Esophagus squamous epithelium (tissue), 5 donors: ENCODE measurements at regions not wholly inside any gene's neighbourhood (a gene's known extent, or its start where the extent isn't known, plus 50 kb on each side); places are given as distances from the start of the nearest gene placed in this dataset.

Experiments
- DNase-seq: peaks from one replicate; lab custom pipeline; 2025; lab: John Stamatoyannopoulos, UW
- H3K27ac ChIP-seq, 4 donors: fragments of 200-600 bp; sonication (generic); one replicate each; pipeline ENCODE4 v1.5.1; 2016 to 2019; ENCODE audit warnings: mild to moderate bottlenecking in 1 of 4
- H3K27me3 ChIP-seq, 4 donors: fragments of 200-600 bp; sonication (generic); 1 replicate in 3 of 4; 2 replicates in 1 of 4; pipeline versions ENCODE4 v1.5.1 to v1.6.0; 2017 to 2021; ENCODE audit warnings: antibody characterized with exemption in 1 of 4
- H3K36me3 ChIP-seq, 3 donors: fragments of 200-600 bp; sonication (generic); one replicate each; pipeline ENCODE4 v1.5.1; 2016 to 2019
- H3K4me1 ChIP-seq, 3 donors: fragments of 200-600 bp; sonication (generic); one replicate each; pipeline ENCODE4 v1.5.1; 2017 to 2019
- H3K4me3 ChIP-seq, 4 donors: fragments of 200-600 bp; sonication (generic); 1 replicate in 3 of 4; 2 replicates in 1 of 4; pipeline ENCODE4 v1.5.1; 2016 to 2019; ENCODE audit warnings: mild to moderate bottlenecking in 2 of 4, moderate library complexity in 1 of 4
- H3K9me3 ChIP-seq, 3 donors: fragments of 200-600 bp; sonication (generic); one replicate each; pipeline ENCODE4 v1.5.1; 2016 to 2019
- CTCF ChIP-seq, 6 experiments: fragments of 450-650 bp in 4 of 6; fragments of 200-600 bp in 2 of 6; sonication (generic) in 2 of 6; IDR thresholded peaks; one replicate each; pipeline ENCODE4 v1.5.1; 2016 to 2019; ENCODE audit warnings: antibody characterized with exemption in 6 of 6, mild to moderate bottlenecking in 4 of 6, moderate library complexity in 4 of 6
- POLR2A ChIP-seq, 4 donors: fragments of 450-650 bp; IDR thresholded peaks; one replicate each; pipeline ENCODE4 v1.6.1; 2017; ENCODE audit warnings: antibody characterized with exemption in 4 of 4, mild to moderate bottlenecking in 4 of 4, moderate library complexity in 3 of 4
- WGBS, 2 donors: methylation state at CpG; one replicate each; pipeline ENCODE4 v1.1.5; 2018; 5-methylcytosine and 5-hydroxymethylcytosine counted together
- intact Hi-C: fragments of 100-400 bp; cut with DNase I; formaldehyde crosslinking; loops from one replicate; pipeline ENCODE4 v1.15.0; 2022
- donor health status: DM: yes; HTN: yes; CAD: no.

GRCh38 chr5:133868946-133869518, 99.4 kb downstream of the C5orf15 start:
- Histone ChIP-seq H3K27me3 (peaks cover 0 to 3% (median 0%) of the 10 kb centered on the region in 4 donors), H3K36me3 (no peaks in the 10 kb centered on the region), H3K9me3 (no peaks in the 10 kb centered on the region), H3K4me1 (peaks cover 0 to 28% (median 2%) of the 10 kb centered on the region in 3 donors), H3K27ac (no peak overlapping the region), H3K4me3 (peak overlapping the region in 1 of 4 donors; percentile 37)
- no peak for DNase-seq
- intact Hi-C loops: loop anchor here (10.0 kb wide), 1 partner anchor 444 kb away; no protein-coding TSS in a partner anchor
- WGBS, 2 donors: 13 to 16% methylated on average over 15 to 16 of the region's 16 CpGs
- peak; percentile 44 to 87 (median 80) for TF ChIP-seq CTCF (IDR thresholded peaks at IDR 0.05)
- no peak for TF ChIP-seq POLR2A (IDR thresholded peaks at IDR 0.05)

GRCh38 chr5:133867851-133868545, 100.4 kb downstream of the C5orf15 start:
- Histone ChIP-seq H3K9me3 (no peaks in the 10 kb centered on the region), H3K36me3 (no peaks in the 10 kb centered on the region), H3K4me3 (no peak overlapping the region), H3K27ac (no peak overlapping the region), H3K4me1 (peaks cover 0 to 28% (median 2%) of the 10 kb centered on the region in 3 donors), H3K27me3 (no peaks in the 10 kb centered on the region)
- TF ChIP-seq POLR2A (IDR thresholded peaks at IDR 0.05) (no peak), CTCF (IDR thresholded peaks at IDR 0.05) (no peak)
- 74 to 78% methylated on average over 5 to 8 of the region's 10 CpGs for WGBS, 2 donors
- intact Hi-C loops: loop anchor here (10.0 kb wide), 1 partner anchor 443 kb away; no protein-coding TSS in a partner anchor
- no peak for DNase-seq

GRCh38 chr5:133867341-133867740, 101.1 kb downstream of the C5orf15 start:
- Histone ChIP-seq H3K4me1 (peaks cover 0 to 28% (median 2%) of the 10 kb centered on the region in 3 donors), H3K27ac (no peak overlapping the region), H3K36me3 (no peaks in the 10 kb centered on the region), H3K27me3 (no peaks in the 10 kb centered on the region), H3K9me3 (no peaks in the 10 kb centered on the region), H3K4me3 (no peak overlapping the region)
- TF ChIP-seq CTCF (IDR thresholded peaks at IDR 0.05) (no peak), POLR2A (IDR thresholded peaks at IDR 0.05) (no peak)
- intact Hi-C loops: loop anchor here (10.0 kb wide), 1 partner anchor 443 kb away; no protein-coding TSS in a partner anchor
- 64 to 72% methylated on average over 4 of the region's 4 CpGs for WGBS, 2 donors
- no peak for DNase-seq

GRCh38 chr5:133866903-133867245, 101.6 kb downstream of the C5orf15 start:
- H3K27me3 ChIP-seq: no peaks in the 10 kb centered on the region
- no peak overlapping the region for H3K27ac ChIP-seq
- no peaks in the 10 kb centered on the region for H3K9me3 ChIP-seq
- intact Hi-C loops: loop anchor here (10.0 kb wide), 1 partner anchor 442 kb away; no protein-coding TSS in a partner anchor
- H3K36me3 ChIP-seq: no peaks in the 10 kb centered on the region
- no peak overlapping the region for H3K4me3 ChIP-seq
- peaks cover 0 to 28% (median 2%) of the 10 kb centered on the region in 3 donors for H3K4me1 ChIP-seq
- no peak for TF ChIP-seq CTCF (IDR thresholded peaks at IDR 0.05)
- TF ChIP-seq POLR2A (IDR thresholded peaks at IDR 0.05): no peak
- no peak for DNase-seq
- 56 to 88% methylated on average over 2 of the region's 3 CpGs for WGBS, 2 donors
